ENCODE measurements at regions not wholly inside any gene's neighbourhood (a gene's known extent, or its start where the extent isn't known, plus 50 kb on each side); places are given as distances from the start of the nearest gene placed in this dataset.

DNA sequence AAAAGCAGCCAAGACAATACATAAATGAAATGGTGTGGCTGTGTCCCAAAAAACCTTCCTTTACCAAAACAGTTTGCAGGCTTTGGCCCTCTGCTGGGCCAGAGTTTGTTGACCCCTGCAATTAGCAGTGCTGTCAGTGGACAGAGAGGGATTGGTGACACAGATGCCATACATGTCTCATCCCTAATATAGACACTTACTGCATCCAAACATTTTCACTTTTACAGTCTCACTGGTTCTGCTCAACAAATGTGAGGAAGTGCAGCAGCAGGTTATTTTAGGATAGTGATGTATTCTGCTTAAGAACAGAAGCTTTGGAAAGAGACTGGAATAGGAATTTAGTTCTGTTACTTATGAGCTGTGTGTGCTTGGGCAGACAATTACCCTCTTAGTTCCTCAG, 462.8 kb upstream of the LRRC7 start:
- TF ChIP-seq CTCF (IDR thresholded peaks at IDR 0.05), result no peak
- TF ChIP-seq ZFX (IDR thresholded peaks at IDR 0.05; ENCODE audit: borderline replicate concordance), result no peak

Data from 22Rv1 (cell line).